NCI-H2227 (cell line): ENCODE measurements at regions not wholly inside any gene's neighbourhood (a gene's known extent, or its start where the extent isn't known, plus 50 kb on each side); places are given as distances from the start of the nearest gene placed in this dataset.

Experiments used
- DNase-seq: peaks from one replicate; lab custom pipeline; 2025; ENCODE audit not compliant: unreplicated experiment; lab: John Stamatoyannopoulos, UW

DNA sequence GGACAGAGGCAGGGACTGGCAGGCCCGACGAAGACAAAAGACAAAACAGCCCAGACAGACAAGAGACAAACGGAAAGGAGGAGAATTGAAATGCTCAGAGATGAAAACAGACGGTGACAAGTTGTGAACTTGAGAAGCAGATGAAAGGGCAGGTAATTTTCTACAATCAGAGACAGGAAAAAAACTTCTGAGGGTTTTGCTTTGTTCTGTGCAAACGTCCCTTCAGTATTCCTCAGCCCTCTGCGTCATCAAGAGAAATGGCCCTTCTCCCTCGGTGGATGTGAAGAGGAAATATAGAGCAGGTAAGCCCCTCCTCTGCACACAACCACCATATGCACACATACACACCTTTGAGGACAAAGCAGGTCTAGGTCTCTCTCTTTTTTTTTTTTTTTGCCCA lies 206.6 kb downstream of the UACA start:
- DNase-seq: no peak

DNA sequence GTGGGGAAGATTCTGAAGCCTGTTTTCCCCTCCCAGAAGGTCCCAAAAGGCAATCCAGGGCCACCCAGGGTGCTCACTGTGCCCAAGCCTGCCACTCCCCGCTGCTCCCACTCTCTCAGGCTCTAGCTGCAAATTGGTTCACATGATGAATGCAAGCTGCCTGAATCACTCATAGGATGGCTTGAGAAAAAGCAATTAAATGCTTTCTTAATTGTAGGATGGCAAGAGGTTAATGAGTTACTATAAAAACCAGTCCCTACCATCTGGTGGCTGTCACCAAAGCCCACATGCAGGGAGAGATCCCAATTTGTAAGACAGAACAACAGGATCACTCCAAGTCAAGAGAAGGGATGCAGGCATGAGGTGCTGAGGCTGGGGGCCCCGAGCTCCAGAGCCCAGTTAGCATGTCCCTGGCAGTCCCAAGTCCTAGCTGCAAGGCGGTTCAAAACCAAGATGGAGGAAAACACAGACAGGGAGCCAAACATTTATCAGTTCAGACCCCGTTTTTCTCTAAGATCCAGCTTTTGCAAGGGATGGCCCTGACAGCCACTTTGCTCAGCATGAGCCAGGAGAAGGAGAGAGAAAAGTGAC lies 207.1 kb downstream of the UACA start:
- no peak for DNase-seq

DNA sequence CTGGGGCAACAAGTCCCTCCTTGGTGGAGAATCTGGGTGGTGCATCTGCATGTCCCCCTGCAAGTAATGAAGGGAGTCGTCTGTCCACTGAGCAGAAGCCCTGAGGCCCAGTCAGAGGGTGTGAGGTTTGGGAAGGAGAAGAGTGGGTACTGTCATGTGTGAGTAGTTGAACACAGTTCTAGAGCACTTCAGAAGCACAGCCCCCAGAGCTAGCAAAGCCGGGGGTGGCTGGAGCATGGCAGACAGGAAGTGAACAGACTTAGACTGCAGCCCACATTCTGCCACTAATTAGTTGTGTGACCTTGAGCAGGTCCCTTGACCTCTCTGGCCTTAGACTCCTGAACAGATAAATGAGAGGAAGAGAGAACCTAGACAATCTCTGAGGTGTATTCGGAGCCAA lies 207.6 kb downstream of the UACA start:
- no peak for DNase-seq

DNA sequence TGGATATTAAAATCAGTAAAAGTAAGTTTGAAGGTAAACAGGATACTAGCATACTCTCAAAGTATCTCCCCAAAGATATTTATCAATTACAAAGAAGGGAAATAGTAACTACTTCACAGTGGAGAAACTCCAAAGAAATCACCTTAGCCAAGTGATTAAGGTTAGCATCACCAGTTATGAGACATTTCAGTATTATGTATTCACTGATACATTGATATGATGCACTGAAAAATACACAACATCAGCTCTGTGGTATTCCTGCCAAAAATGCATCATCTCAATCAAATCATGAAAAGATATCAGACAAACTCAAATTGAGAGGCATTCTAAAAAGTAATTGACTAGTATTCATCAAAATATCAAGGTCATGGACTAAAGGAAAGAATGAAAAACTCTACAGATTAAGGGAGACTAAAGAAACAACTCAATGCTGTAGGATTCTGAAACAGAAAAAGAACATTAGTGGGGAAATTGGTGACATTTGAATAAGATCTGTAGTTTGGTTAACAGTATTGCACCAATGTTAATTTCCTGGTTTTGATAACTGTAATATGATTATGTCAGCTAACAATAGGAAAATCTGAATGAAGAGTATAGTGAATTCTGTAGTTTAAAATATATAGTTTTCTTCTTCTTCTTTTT lies 215.4 kb downstream of the UACA start:
- no peak for DNase-seq

DNA sequence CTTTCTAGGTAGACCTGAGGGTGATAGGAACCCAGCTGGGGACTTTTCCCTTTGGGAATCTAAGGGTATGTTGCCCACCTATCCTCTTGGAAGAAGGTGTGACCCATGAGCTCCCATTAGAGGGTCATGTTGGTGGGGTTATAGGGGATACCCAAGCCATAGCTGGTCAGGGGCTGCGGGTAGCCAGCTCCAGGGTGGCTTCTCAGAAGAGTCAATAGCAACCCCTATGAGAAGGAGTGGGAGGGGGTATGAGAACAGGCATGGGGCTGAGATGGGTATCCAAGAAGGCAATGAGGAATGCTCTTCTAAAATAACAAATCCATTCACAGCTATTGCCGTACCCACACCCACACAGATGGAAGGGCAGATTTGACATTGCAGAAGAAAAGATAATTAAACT lies 217.8 kb downstream of the UACA start:
- DNase-seq: no peak

DNA sequence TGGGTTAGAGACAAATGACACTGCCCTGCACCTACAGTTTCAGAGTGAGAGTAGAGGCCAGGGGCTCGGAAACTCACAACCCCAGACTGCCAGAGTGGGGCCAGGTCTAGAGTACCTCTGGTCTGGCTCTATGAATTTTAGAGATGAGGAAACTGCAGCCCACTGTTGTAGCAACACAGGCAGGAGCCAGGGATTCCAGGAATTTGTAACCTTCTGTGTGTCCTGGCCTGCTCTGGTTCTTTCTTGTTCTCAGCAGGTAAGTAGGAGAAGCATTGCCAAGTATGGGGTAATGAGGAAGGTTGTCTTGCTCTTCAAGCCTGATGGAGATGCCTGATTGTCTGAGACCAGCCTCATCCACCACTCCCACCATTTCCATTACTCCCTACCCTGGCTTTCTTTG lies 221.8 kb downstream of the UACA start:
- DNase-seq: no peak

DNA sequence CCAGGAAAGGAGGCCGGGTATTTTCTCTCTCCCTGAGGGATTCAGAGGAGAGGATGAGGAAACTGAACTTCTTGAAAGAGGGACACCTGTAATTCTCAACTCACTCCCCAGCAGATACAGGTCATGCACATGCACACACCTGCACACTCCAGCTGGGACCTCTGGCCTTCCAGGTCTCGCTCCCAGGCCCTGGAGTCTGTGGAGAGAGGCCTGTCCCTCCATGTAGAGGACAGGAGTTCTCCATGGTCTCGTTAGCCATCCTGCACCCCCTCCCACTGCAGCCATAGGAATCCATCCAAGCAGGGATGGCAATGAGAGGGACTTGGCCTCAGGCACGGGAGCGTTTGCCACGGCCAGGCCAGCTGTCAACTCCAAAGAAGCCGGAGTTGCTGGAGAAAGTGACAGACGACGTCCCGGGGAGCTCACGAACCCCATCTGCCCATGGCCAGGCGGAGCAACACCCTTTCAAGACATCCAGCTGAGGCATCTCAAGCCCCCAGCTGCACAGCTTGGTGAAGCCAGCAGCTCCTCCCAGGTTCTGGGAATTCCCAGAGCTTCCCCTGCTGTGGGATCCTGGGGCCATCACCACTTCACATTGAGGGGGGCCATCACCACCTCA lies 223.3 kb downstream of the UACA start:
- DNase-seq: no peak

DNA sequence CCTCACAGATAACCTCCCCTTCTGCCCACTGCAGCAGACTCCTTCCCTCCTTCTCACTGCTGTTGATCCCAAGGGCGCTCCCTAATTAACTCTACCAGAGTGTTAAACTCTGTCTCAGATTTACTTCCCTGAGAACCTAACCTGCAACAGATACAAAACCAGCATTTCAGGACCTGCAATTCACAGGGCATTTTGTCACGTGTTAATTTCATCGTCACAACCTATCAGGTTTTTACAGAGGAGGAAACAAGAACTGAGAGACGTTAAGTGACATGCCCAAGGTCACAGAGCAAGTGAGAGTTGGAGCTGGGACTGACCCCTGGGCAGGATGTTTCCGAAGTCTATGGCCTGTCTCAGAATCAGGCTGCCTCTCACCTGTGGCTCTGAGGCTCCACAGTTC lies 223.9 kb downstream of the UACA start:
- DNase-seq: no peak

DNA sequence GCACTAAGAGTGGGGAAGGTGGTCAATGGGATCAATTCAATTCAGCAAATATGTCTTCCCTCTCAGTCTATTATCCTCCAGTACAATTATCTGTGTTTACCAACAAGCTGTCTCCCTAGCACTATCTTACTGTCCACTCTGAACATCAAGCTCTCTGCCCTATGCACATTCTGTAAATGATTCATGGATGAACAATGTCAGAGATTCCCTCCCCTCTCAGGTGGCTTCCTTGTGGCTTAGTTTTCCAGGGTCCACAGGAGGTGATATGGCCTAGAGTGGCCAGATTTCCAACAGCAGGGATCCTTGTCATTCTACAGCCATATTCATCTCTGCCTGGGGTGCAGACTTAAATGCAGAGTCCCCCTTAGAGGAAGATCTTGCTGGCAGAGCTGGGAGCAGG lies 225.1 kb downstream of the UACA start:
- DNase-seq: no peak

DNA sequence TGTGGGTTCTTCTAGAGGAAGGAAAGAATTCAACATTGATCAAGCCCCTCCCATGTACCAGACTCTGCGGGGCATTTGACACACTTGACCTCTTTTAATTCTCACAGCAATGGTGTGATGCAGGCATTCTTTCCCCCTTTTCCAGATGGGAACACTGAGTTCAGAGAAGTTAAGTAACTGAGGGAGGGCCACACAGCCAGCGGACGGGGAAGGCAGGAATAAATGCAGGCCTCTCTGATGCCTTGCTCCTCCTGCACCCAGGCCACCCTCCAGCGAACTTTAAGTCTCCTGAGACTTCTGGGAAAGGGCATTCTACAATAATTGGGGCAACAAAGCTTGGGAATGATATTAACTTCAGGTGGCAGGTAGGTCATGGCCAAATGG lies 227.4 kb downstream of the UACA start:
- no peak for DNase-seq

DNA sequence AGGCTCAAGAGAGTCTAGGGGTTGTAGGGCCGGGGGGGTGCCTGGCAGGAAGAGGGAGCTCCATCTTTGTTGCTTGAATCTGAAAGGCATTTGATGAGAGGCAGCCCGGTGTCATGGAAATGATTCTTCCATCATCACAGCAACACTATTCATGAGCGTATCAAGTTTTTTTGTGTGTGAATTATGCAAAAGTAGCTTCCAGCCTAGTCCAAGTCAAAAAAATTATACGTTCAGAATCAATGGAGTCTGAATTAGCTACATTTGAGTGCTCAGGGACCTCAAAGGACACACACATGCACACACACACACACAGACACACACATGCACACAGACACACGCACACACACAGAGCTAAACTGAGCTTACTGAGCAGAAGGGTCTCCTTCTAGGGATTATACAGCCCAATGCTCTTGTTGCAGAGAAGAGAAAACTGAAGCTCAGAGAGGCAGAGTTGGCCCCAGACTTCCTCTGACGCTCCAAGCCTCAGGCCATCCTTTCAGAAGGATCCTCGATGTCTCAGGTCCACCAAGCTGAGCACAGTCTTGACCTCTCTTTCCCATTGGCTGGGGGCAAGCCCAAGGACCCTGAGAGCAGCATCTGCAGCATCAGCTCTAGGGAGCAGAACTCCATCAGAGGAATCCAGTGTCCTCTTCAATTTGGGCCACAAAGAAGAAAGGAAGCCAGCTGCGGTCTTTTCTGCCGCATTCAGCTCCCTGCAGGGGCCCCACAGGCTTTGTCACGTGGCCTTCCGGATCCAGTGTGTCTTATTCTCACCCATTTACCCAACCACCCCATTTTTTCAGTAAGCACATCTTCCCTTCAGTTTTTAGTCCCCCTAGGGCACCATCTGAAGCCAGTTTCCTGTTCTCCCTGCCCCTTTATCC lies 228.0 kb downstream of the UACA start:
- DNase-seq: no peak

DNA sequence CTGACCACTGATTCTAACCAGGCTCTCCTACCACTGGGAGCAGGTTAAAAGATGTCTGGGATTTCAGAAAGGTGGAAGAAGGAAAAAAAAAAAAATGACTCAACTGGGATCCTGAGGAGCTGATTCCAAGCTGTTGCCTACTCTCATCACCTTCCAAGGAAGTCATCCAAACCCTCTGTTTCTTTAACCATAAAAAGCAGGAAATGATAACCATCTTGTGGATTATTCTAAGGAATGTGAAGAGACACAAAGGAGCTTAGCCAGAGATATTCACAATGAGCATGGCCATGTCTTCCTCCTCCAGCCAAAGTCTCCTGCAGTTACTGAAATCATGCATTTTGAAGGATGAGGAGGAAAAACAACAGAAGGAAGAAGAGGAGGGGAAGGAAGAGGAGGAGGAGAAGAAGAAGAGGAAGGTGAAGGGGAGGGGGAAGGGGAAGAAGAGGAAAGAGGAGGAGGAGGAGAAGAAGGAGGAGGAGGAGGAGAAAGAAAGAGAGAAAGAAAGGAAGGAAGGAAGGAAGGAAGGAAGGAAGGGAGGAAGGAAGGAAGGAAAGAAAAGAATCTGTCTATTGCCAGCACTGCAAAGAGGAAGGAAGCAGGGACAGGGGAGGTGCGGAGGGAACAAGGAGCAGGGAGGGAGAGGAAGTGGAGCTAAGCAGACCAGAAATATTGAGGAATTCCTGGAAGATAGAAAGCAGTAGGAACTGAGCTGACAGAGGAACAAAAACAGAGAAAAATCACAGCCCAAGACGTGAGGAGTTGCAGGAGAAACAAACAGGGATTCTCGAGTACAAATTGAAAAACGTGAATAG lies 229.2 kb downstream of the UACA start:
- DNase-seq: no peak

DNA sequence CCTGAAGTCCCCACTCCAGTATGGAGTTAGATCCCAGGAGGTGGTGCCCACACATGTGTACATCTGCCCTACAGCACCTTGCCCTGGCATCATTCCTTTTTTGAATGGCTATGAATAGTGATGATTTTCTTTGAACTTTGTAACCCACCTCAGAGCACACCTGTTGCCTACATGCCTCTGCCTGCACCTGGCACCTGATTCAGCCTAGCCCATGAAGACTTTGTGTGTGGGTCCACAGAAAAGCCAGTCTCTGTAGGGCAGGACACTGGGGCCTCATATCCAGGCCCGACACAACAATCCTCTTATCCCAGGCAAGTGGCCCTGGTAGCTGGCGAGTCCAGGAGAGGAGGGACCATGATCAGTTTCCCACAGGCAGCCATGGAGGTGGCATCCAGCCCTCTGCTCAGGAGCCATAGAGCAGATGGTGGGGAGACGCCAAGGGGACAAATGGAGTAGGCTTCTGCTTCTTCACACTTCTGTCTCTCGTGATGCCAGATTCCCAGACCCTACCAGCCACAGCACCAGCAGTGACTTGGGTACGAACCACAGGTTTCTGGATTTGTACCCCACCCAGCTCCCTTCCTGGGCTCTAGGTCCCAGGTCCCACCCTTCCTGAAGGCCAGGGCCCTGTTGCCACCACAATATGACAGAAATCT lies 230.7 kb downstream of the UACA start:
- DNase-seq: no peak

DNA sequence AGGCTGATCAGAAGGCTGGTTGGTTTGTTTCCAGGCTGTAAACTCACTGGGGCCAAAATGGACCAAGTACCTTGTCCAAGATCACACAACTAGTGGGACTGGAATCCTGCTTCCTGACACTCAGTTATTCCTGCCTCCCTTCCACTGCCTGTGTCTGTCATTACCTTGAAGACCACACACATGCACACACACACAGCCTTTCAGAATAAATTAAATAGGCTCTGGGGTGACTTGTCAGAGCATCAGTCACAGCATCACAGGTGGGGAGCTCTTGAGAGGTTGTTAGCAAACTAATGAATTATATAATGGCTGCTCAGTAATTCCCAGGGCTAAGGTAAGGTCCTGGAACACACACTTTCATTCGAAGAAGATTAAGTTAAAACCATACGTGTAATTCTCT lies 231.8 kb downstream of the UACA start:
- DNase-seq: no peak

DNA sequence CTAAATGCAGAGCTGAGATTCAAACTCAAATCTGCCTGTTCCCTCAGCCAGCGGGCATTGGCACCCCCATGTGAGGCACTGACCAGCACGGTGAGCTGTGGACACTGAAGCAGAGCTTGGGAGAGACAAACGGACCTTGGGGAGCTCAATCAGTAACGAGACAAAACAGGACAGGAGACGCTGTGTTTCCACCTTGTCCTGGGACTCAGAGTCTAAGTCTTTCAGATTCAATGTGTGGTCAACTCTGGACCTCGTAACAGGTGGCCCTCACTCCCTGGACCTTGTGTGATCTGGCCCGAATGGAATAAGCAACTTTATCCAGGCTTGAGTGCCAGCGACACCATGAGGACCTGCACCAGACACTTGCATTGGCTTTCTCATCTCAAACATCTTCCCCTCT lies 232.5 kb downstream of the UACA start:
- DNase-seq: no peak

DNA sequence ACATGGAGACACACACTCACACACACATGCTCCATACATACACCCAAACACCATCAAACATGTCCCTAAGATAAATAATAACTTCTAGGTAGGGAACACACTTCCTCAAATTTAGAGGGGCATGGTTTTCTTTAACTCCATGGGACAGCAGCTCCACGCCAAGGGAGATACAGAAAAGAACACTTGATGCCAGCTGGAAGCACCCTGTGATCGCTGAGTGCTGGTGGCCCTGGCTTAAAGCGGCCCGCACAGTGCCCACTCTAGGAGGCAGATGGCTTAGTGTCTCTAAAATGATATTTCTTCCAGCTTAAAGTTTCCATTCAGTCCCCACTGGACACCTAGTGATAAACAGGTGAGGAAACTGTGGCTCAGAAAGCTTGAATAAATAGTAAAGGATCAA lies 232.9 kb downstream of the UACA start:
- no peak for DNase-seq

DNA sequence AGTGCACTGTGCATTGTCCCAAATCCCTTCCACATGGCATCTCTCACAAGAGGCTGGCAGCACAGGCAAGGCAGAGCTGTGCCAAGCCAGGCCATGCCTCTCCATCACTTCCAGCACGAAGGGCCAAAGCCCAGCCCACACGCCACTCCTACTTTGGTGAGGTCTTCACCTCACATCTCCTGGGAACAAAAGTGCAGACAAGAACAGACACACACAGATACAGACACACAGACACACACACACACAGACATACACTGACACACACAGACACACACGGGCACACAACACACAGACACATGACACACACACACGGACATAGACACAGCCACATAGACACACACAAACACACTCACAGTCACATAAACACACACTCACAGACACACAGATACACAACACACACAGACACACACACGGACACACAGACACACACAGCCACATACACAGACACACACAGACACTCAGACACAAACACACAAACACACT lies 233.3 kb downstream of the UACA start:
- DNase-seq: no peak

DNA sequence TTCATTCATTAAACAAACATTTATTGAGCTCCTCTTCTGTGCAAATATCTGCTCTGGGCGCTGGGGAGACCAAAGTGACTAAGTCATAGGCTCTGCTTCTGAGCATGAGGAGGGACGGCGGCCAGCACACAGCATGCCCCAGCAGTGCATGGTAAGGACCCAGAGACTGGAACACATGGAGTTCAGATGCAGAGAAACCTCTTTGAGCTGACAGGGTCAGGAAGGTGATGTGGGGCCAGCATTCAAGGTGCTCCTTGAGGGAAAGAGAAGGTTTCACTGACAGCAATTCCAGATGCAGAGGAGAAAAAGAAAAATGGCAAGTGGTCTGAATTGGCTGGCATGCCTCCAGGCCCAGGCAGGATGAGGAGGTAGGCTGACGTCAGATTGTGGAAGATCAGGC lies 234.5 kb downstream of the UACA start:
- no peak for DNase-seq

DNA sequence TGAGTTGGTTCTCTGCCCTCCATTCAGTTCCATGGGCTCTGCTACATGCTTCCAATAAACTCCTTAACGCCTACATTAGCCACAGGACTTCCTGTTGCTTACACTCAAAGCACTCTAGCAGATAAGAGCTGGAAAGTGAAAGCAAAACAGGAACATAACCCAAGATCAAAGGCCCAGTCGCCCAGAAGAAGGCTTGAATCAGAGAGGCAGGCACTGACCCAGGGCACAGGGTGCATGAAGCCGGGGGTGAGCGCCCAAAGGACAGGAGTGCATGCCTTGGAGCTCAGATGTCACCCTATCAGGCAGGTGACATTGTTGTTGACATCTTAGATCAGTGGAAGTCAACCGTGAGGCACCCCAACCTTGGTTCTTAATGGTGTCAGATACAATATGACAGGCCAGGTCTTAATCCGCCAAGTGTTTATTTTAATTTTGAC lies 235.1 kb downstream of the UACA start:
- DNase-seq: no peak

DNA sequence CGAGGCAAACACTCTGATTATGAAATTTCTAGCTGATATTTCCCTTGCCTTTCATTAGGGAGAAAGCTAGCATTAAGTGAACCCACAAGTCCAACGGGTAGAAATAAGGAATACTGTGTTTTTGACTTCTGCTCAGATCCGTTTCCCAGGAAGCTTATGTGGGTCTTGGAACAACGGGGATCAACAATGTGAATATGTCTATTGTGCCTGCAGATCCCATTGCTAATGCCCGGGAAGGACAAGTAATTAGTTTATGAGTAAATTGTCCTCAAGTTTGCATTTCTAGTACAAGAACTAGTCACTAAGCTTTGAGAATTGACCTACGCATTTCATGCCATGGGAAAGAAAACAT lies 236.4 kb downstream of the UACA start:
- no peak for DNase-seq
